ENCODE measurements at regions not wholly inside any gene's neighbourhood (a gene's known extent, or its start where the extent isn't known, plus 50 kb on each side); places are given as distances from the start of the nearest gene placed in this dataset.

DNA sequence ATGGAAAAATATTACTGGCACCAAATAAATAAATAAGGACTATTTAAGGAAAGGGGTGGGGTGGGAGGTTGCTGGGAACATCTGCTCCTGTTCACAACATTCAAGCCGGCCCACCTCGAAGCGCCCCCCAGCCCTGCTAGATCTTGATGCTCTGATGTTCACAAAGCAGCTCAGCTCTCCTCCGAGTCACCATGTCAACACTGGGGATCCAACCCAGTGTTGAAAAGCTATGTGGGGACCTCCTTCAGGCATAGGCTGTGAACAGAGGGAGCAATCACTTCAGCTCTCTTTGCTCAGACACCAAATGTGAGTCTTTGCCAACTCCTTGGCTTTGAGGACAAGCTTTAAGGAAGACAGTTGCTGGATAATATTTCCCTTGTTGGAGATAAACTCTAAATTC is 176.8 kb upstream of the NT5E start:
- no peak overlapping the region for H3K4me3 ChIP-seq (ENCODE audit: control insufficient read depth in 1 of 7, extremely low read depth in 1 of 7, insufficient read depth in 4 of 7, low read depth in 2 of 7, low read length in 6 of 7)
- H3K4me1 ChIP-seq (ENCODE audit: control extremely low read depth in 1 of 4, control insufficient read depth in 4 of 4, insufficient read depth in 4 of 4, low read length in 3 of 4): no peaks in the 10 kb centered on the region
- DNase-seq: no peak
- no peaks in the 10 kb centered on the region for H3K9me3 ChIP-seq (ENCODE audit: control extremely low read depth in 1 of 5, control insufficient read depth in 4 of 5, insufficient read depth in 2 of 5, low read depth in 1 of 5, low read length in 4 of 5)
- 93% methylated on average over 4 of the region's 4 CpGs for WGBS (ENCODE audit: insufficient coverage)
- H3K36me3 ChIP-seq (ENCODE audit: control insufficient read depth in 4 of 4, insufficient read depth in 4 of 4, low read length in 3 of 4): no peaks in the 10 kb centered on the region
- ChIA-PET POLR2A (no interaction called here), CTCF (no interaction called here)
- H3K27me3 ChIP-seq (replicated peaks in 2 of 5; ENCODE audit: control insufficient read depth in 4 of 5, insufficient read depth in 5 of 5, low read length in 4 of 5): no peaks in the 10 kb centered on the region
- no peak overlapping the region for H3K27ac ChIP-seq (ENCODE audit: insufficient read depth in 1 of 2, low read depth in 1 of 2, low read length in 2 of 2, poor library complexity in 1 of 2, severe bottlenecking in 2 of 2)

DNA sequence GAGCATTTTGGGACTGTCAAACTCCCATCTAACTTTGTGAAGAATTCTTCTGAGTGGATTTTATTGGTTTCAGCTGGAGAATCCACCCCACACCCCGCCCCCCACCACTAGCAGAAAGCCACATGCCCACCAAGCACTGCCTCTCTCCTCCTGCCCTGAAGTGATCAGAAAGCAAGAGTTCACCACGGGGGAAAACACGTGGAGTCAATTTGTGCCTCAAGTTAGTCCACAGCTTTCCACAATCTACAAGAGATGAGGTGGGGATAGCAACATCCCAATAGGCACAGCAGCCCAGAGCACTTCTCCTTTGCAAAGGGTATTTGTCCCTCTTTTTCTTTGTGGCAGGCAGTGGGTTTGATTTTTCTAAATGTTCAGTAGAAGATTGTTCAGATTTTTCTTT is 177.3 kb upstream of the NT5E start:
- H3K4me3 ChIP-seq (ENCODE audit: control insufficient read depth in 1 of 7, extremely low read depth in 1 of 7, insufficient read depth in 4 of 7, low read depth in 2 of 7, low read length in 6 of 7): no peak overlapping the region
- no peaks in the 10 kb centered on the region for H3K36me3 ChIP-seq (ENCODE audit: control insufficient read depth in 4 of 4, insufficient read depth in 4 of 4, low read length in 3 of 4)
- H3K27ac ChIP-seq (ENCODE audit: insufficient read depth in 1 of 2, low read depth in 1 of 2, low read length in 2 of 2, poor library complexity in 1 of 2, severe bottlenecking in 2 of 2): no peak overlapping the region
- no peak for DNase-seq
- POLR2A ChIA-PET: no interaction called here
- H3K4me1 ChIP-seq (ENCODE audit: control extremely low read depth in 1 of 4, control insufficient read depth in 4 of 4, insufficient read depth in 4 of 4, low read length in 3 of 4): no peaks in the 10 kb centered on the region
- CTCF ChIA-PET: no interaction called here
- H3K27me3 ChIP-seq (replicated peaks in 2 of 5; ENCODE audit: control insufficient read depth in 4 of 5, insufficient read depth in 5 of 5, low read length in 4 of 5): no peaks in the 10 kb centered on the region
- no peaks in the 10 kb centered on the region for H3K9me3 ChIP-seq (ENCODE audit: control extremely low read depth in 1 of 5, control insufficient read depth in 4 of 5, insufficient read depth in 2 of 5, low read depth in 1 of 5, low read length in 4 of 5)
- WGBS (ENCODE audit: insufficient coverage): 81% methylated on average over 2 of the region's 3 CpGs

DNA sequence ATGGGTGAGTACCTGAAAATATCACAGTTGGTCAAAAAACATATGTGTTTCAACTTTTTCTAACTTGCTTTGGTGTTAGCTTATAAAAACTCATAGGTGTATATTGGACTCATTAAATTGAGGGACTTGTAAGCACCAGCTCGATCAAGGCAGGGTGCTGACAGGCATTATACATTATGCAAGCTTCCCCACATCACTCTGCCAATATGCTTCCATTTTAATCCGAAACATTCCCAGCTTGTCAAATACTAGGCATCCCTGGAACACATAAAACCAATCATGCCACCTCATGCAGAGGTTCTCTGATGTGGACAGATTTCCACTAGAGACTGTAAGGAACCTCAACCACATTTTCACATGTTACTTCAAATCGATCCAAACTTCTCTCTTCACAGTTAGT is 187.3 kb upstream of the NT5E start:
- no peak for DNase-seq
- ChIA-PET POLR2A (no interaction called here), CTCF (no interaction called here)
- WGBS (ENCODE audit: insufficient coverage): 87% methylated on average over 2 of the region's 3 CpGs
- Histone ChIP-seq H3K4me1 (ENCODE audit: control extremely low read depth in 1 of 4, control insufficient read depth in 4 of 4, insufficient read depth in 4 of 4, low read length in 3 of 4) (no peaks in the 10 kb centered on the region), H3K9me3 (ENCODE audit: control extremely low read depth in 1 of 5, control insufficient read depth in 4 of 5, insufficient read depth in 2 of 5, low read depth in 1 of 5, low read length in 4 of 5) (no peaks in the 10 kb centered on the region), H3K27ac (ENCODE audit: insufficient read depth in 1 of 2, low read depth in 1 of 2, low read length in 2 of 2, poor library complexity in 1 of 2, severe bottlenecking in 2 of 2) (no peak overlapping the region), H3K4me3 (ENCODE audit: control insufficient read depth in 1 of 7, extremely low read depth in 1 of 7, insufficient read depth in 4 of 7, low read depth in 2 of 7, low read length in 6 of 7) (no peak overlapping the region), H3K36me3 (ENCODE audit: control insufficient read depth in 4 of 4, insufficient read depth in 4 of 4, low read length in 3 of 4) (no peaks in the 10 kb centered on the region), H3K27me3 (replicated peaks in 2 of 5; ENCODE audit: control insufficient read depth in 4 of 5, insufficient read depth in 5 of 5, low read length in 4 of 5) (no peaks in the 10 kb centered on the region)

DNA sequence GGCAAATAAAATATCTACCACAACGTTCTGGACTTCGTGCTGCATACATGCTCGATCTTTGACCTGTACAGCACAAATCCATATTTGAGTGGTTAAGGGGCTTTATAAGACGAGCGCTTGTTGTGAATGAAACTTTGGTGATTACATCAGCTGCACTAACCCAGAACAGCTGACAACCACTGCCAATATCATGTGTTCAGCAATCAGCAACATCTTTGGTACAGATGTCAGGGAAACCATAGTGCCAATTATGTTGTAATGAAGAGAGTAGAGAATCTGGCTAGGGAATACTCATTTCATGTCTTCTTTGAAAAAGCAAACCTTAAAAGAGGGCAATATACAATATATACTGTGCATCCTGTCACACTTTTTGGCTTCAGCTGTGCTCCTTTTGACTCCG is 188.6 kb upstream of the NT5E start:
- Histone ChIP-seq H3K4me3 (ENCODE audit: control insufficient read depth in 1 of 7, extremely low read depth in 1 of 7, insufficient read depth in 4 of 7, low read depth in 2 of 7, low read length in 6 of 7) (no peak overlapping the region), H3K27ac (ENCODE audit: insufficient read depth in 1 of 2, low read depth in 1 of 2, low read length in 2 of 2, poor library complexity in 1 of 2, severe bottlenecking in 2 of 2) (no peak overlapping the region), H3K4me1 (ENCODE audit: control extremely low read depth in 1 of 4, control insufficient read depth in 4 of 4, insufficient read depth in 4 of 4, low read length in 3 of 4) (no peaks in the 10 kb centered on the region), H3K36me3 (ENCODE audit: control insufficient read depth in 4 of 4, insufficient read depth in 4 of 4, low read length in 3 of 4) (no peaks in the 10 kb centered on the region), H3K9me3 (ENCODE audit: control extremely low read depth in 1 of 5, control insufficient read depth in 4 of 5, insufficient read depth in 2 of 5, low read depth in 1 of 5, low read length in 4 of 5) (no peaks in the 10 kb centered on the region), H3K27me3 (replicated peaks in 2 of 5; ENCODE audit: control insufficient read depth in 4 of 5, insufficient read depth in 5 of 5, low read length in 4 of 5) (no peaks in the 10 kb centered on the region)
- ChIA-PET CTCF (no interaction called here), POLR2A (no interaction called here)
- no peak for DNase-seq
- WGBS (ENCODE audit: insufficient coverage): 100% methylated on average over 4 of the region's 6 CpGs

DNA sequence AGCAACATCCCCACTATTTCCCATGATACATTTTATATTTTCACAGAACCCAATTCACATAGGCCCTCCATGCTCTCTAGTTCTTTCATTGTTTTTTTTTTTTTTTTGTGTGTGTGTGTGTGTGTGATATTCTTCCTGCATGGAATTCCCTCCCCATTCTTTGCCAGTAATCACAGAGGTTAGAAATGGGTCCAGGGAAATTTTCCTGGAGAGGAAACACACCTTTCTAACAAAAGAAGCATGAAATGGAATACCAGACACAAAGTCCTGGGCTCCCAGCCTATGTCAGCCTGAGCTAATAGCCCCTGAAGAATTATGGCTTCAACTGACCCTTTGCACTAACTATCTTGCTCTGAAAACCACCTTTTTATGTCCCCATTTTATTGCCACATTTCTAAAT is 194.2 kb upstream of the NT5E start:
- no peak for DNase-seq
- CTCF ChIA-PET: no interaction called here
- POLR2A ChIA-PET: no interaction called here

DNA sequence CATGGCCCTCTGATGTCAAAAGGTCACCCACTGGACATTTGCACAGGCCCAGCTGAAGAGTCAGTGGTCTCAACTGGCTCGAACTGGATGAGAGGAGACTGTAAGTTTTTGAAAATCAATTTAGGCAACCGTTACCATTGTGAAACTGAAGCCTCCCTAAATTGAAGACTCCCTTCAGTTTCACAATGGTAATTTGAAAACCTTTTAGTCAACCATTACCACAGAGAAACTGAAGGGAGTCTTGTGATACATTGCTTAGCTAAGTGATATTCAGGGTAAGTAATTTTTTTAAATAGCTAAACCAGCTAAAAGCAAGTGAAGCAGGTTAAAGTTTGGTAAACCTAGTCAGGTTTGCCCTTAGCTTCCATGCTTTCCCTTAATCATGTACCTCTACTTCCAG is 197.3 kb upstream of the NT5E start:
- CTCF ChIA-PET: no interaction called here
- DNase-seq: no peak
- Histone ChIP-seq H3K36me3 (ENCODE audit: control insufficient read depth in 4 of 4, insufficient read depth in 4 of 4, low read length in 3 of 4) (no peaks in the 10 kb centered on the region), H3K9me3 (ENCODE audit: control extremely low read depth in 1 of 5, control insufficient read depth in 4 of 5, insufficient read depth in 2 of 5, low read depth in 1 of 5, low read length in 4 of 5) (peaks cover 0 to 4% (median 0%) of the 10 kb centered on the region in 5 experiments), H3K4me3 (ENCODE audit: control insufficient read depth in 1 of 7, extremely low read depth in 1 of 7, insufficient read depth in 4 of 7, low read depth in 2 of 7, low read length in 6 of 7) (no peak overlapping the region), H3K27ac (ENCODE audit: insufficient read depth in 1 of 2, low read depth in 1 of 2, low read length in 2 of 2, poor library complexity in 1 of 2, severe bottlenecking in 2 of 2) (no peak overlapping the region), H3K4me1 (ENCODE audit: control extremely low read depth in 1 of 4, control insufficient read depth in 4 of 4, insufficient read depth in 4 of 4, low read length in 3 of 4) (no peaks in the 10 kb centered on the region), H3K27me3 (replicated peaks in 2 of 5; ENCODE audit: control insufficient read depth in 4 of 5, insufficient read depth in 5 of 5, low read length in 4 of 5) (no peaks in the 10 kb centered on the region)
- POLR2A ChIA-PET: no interaction called here
- WGBS (ENCODE audit: insufficient coverage): 76% methylated on average over 2 of the region's 2 CpGs

More for the DNA sequence above, 194.2 kb upstream of the NT5E start:
- no peaks in the 10 kb centered on the region for H3K27me3 ChIP-seq (replicated peaks in 2 of 5; ENCODE audit: control insufficient read depth in 4 of 5, insufficient read depth in 5 of 5, low read length in 4 of 5)
- no peak overlapping the region for H3K4me3 ChIP-seq (ENCODE audit: control insufficient read depth in 1 of 7, extremely low read depth in 1 of 7, insufficient read depth in 4 of 7, low read depth in 2 of 7, low read length in 6 of 7)
- no peaks in the 10 kb centered on the region for H3K4me1 ChIP-seq (ENCODE audit: control extremely low read depth in 1 of 4, control insufficient read depth in 4 of 4, insufficient read depth in 4 of 4, low read length in 3 of 4)
- H3K27ac ChIP-seq (ENCODE audit: insufficient read depth in 1 of 2, low read depth in 1 of 2, low read length in 2 of 2, poor library complexity in 1 of 2, severe bottlenecking in 2 of 2): no peak overlapping the region
- H3K9me3 ChIP-seq (ENCODE audit: control extremely low read depth in 1 of 5, control insufficient read depth in 4 of 5, insufficient read depth in 2 of 5, low read depth in 1 of 5, low read length in 4 of 5): peaks cover 0 to 4% (median 0%) of the 10 kb centered on the region in 5 experiments
- no peaks in the 10 kb centered on the region for H3K36me3 ChIP-seq (ENCODE audit: control insufficient read depth in 4 of 4, insufficient read depth in 4 of 4, low read length in 3 of 4)

DNA sequence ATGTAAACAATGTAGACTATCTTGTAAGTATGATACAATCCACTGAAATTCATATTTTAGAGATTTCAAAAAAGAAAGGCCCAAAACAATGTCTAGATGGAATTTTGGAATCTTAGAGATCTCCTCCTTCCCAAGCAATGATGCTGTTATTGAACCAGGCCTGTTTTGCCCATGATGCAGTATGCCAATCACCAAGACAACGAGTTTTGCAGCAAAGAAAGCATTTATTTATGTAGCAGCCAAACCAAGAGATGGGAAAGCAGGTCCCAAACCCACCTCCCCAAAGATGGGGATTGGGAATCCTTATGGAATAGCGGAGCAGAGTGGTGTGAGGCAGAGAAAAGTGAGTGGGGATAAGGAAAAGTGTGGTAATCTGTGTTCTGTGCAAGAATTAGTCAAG is 197.8 kb upstream of the NT5E start:
- no peak for DNase-seq
- no peak overlapping the region for H3K4me3 ChIP-seq (ENCODE audit: control insufficient read depth in 1 of 7, extremely low read depth in 1 of 7, insufficient read depth in 4 of 7, low read depth in 2 of 7, low read length in 6 of 7)
- CTCF ChIA-PET: no interaction called here
- no peaks in the 10 kb centered on the region for H3K36me3 ChIP-seq (ENCODE audit: control insufficient read depth in 4 of 4, insufficient read depth in 4 of 4, low read length in 3 of 4)
- WGBS (ENCODE audit: insufficient coverage): 93% methylated on average over 2 of the region's 2 CpGs
- H3K27me3 ChIP-seq (replicated peaks in 2 of 5; ENCODE audit: control insufficient read depth in 4 of 5, insufficient read depth in 5 of 5, low read length in 4 of 5): no peaks in the 10 kb centered on the region
- POLR2A ChIA-PET: no interaction called here
- no peak overlapping the region for H3K27ac ChIP-seq (ENCODE audit: insufficient read depth in 1 of 2, low read depth in 1 of 2, low read length in 2 of 2, poor library complexity in 1 of 2, severe bottlenecking in 2 of 2)
- H3K9me3 ChIP-seq (ENCODE audit: control extremely low read depth in 1 of 5, control insufficient read depth in 4 of 5, insufficient read depth in 2 of 5, low read depth in 1 of 5, low read length in 4 of 5): peaks cover 0 to 4% (median 0%) of the 10 kb centered on the region in 5 experiments
- H3K4me1 ChIP-seq (ENCODE audit: control extremely low read depth in 1 of 4, control insufficient read depth in 4 of 4, insufficient read depth in 4 of 4, low read length in 3 of 4): no peaks in the 10 kb centered on the region

DNA sequence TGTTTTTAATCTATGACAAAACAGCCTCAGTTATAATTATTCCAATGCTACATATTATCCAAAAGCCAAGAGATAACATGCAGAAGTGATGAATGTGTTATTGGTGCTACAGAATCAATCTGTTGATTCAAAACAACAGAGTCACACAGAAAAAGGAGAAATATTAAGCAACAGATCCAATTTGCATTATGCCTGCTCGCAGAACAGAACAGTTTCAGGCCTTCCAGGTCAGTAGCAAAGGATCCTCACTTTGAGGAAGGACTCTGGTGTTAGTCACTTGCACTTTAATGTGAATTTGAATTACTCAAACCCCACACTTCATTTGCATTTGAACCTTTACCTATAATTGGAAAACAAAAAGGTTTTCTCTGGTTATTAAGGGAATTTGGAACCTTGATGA is 198.6 kb upstream of the NT5E start:
- H3K9me3 ChIP-seq (ENCODE audit: control extremely low read depth in 1 of 5, control insufficient read depth in 4 of 5, insufficient read depth in 2 of 5, low read depth in 1 of 5, low read length in 4 of 5): peaks cover 0 to 4% (median 0%) of the 10 kb centered on the region in 5 experiments
- ChIA-PET CTCF (no interaction called here), POLR2A (interaction anchor here (0.6 kb wide), 1 partner anchor 31 kb away, joined by 4 read pairs; no protein-coding TSS in a partner anchor)
- no peak overlapping the region for H3K4me3 ChIP-seq (ENCODE audit: control insufficient read depth in 1 of 7, extremely low read depth in 1 of 7, insufficient read depth in 4 of 7, low read depth in 2 of 7, low read length in 6 of 7)
- no peaks in the 10 kb centered on the region for H3K27me3 ChIP-seq (replicated peaks in 2 of 5; ENCODE audit: control insufficient read depth in 4 of 5, insufficient read depth in 5 of 5, low read length in 4 of 5)
- H3K36me3 ChIP-seq (ENCODE audit: control insufficient read depth in 4 of 4, insufficient read depth in 4 of 4, low read length in 3 of 4): no peaks in the 10 kb centered on the region
- no peak for DNase-seq
- no peak overlapping the region for H3K27ac ChIP-seq (ENCODE audit: insufficient read depth in 1 of 2, low read depth in 1 of 2, low read length in 2 of 2, poor library complexity in 1 of 2, severe bottlenecking in 2 of 2)
- 67% methylated on average over 1 of the region's 1 CpG for WGBS (ENCODE audit: insufficient coverage)
- no peaks in the 10 kb centered on the region for H3K4me1 ChIP-seq (ENCODE audit: control extremely low read depth in 1 of 4, control insufficient read depth in 4 of 4, insufficient read depth in 4 of 4, low read length in 3 of 4)

Measured in common myeloid progenitor, CD34-positive (primary cell).